Upper lobe of left lung (tissue), 6 donors: ENCODE measurements at regions not wholly inside any gene's neighbourhood (a gene's known extent, or its start where the extent isn't known, plus 50 kb on each side); places are given as distances from the start of the nearest gene placed in this dataset.
A peak's percentile ranks its signal among the peaks of the same experiment; 100 is the strongest.

ENCODE experiments used
- ATAC-seq, 2 donors: fragments of 200-7000 bp; cut with Tn5 transposase; one replicate each; pipeline ENCODE4 v1.9.1; 2022; ENCODE audit warnings: mild to moderate bottlenecking in 2 of 2, moderate library complexity in 2 of 2; ENCODE audit not compliant: low FRiP score in 2 of 2
- DNase-seq, 2 donors: peaks; one replicate each; pipeline ENCODE4 v3.0.0-alpha.2; 2019 to 2020
- H3K27ac ChIP-seq, 4 donors: fragments of 200-600 bp; sonication (generic); one replicate each; pipeline ENCODE4 v1.5.1; 2016 to 2019
- H3K27me3 ChIP-seq, 4 donors: fragments of 200-600 bp; sonication (generic); one replicate each; pipeline ENCODE4 v1.5.1; 2017 to 2019
- H3K36me3 ChIP-seq, 4 donors: fragments of 200-600 bp; sonication (generic); one replicate each; pipeline ENCODE4 v1.5.1; 2016 to 2019
- H3K4me1 ChIP-seq, 4 donors: fragments of 200-600 bp; sonication (generic); one replicate each; pipeline ENCODE4 v1.5.1; 2018 to 2019
- H3K4me3 ChIP-seq, 4 donors: fragments of 200-600 bp; sonication (generic); one replicate each; pipeline ENCODE4 v1.5.1; 2017 to 2019; ENCODE audit warnings: mild to moderate bottlenecking in 2 of 4, moderate library complexity in 1 of 4
- H3K9me3 ChIP-seq, 4 donors: fragments of 200-600 bp; sonication (generic); one replicate each; pipeline ENCODE4 v1.5.1; 2018 to 2019
- CTCF ChIP-seq, 6 experiments: fragments of 450-650 bp in 4 of 6; fragments of 200-600 bp in 2 of 6; sonication (generic) in 2 of 6; IDR thresholded peaks; one replicate each; pipeline ENCODE4 v1.5.1; 2016 to 2019; ENCODE audit warnings: antibody characterized with exemption in 6 of 6
- EP300 ChIP-seq, 4 donors: sonication (generic); formaldehyde crosslinking; IDR thresholded peaks; one replicate each; pipeline ENCODE4 v1.5.1; 2017; ENCODE audit warnings: antibody characterized with exemption in 4 of 4, control low read depth in 2 of 4
- POLR2A ChIP-seq, 4 donors: fragments of 450-650 bp; IDR thresholded peaks; one replicate each; pipeline ENCODE4 v1.5.1; 2016 to 2017; ENCODE audit warnings: antibody characterized with exemption in 4 of 4, mild to moderate bottlenecking in 2 of 4
- POLR2AphosphoS5 ChIP-seq, 2 donors: sonication (generic); formaldehyde crosslinking; IDR thresholded peaks; one replicate each; pipeline ENCODE4 v1.5.1; 2017; ENCODE audit warnings: antibody characterized with exemption in 2 of 2
- WGBS, 2 donors: methylation state at CpG; one replicate each; pipeline ENCODE4 v1.1.5; 2017 to 2018; 5-methylcytosine and 5-hydroxymethylcytosine counted together
- donor health status: DM: no; HTN: no; CAD: no; lungs with moderate emphysema.
- donor health status: DM: no; HTN: yes; CAD: no; lungs with severe emphysema.

- DNase-seq, result no peak
- Histone ChIP-seq H3K9me3 (no peaks in the 10 kb centered on the region), H3K4me3 (no peak overlapping the region), H3K27me3 (no peaks in the 10 kb centered on the region), H3K36me3 (no peaks in the 10 kb centered on the region), H3K4me1 (no peaks in the 10 kb centered on the region), H3K27ac (no peak overlapping the region)
- no peak for ATAC-seq
- TF ChIP-seq EP300 (IDR thresholded peaks at IDR 0.05) (no peak), POLR2A (IDR thresholded peaks at IDR 0.05) (no peak), POLR2AphosphoS5 (IDR thresholded peaks at IDR 0.05) (no peak), CTCF (IDR thresholded peaks at IDR 0.05) (no peak)
- 50 to 60% methylated on average over 1 of the region's 1 CpG for WGBS, 2 donors
These were observed 60.8 kb downstream of the CCNA1 start for GRCh38 chr13:36493046-36493445.

- 69 to 90% methylated on average over 4 of the region's 4 CpGs for WGBS, 2 donors
- H3K9me3 ChIP-seq, result no peaks in the 10 kb centered on the region
- H3K4me3 ChIP-seq, result no peak overlapping the region
- no peaks in the 10 kb centered on the region for H3K36me3 ChIP-seq
- no peaks in the 10 kb centered on the region for H3K27me3 ChIP-seq
- TF ChIP-seq CTCF (IDR thresholded peaks at IDR 0.05) (no peak), EP300 (IDR thresholded peaks at IDR 0.05) (no peak), POLR2A (IDR thresholded peaks at IDR 0.05) (no peak), POLR2AphosphoS5 (IDR thresholded peaks at IDR 0.05) (no peak)
- H3K4me1 ChIP-seq, result no peaks in the 10 kb centered on the region
- ATAC-seq (no peak), DNase-seq (no peak)
- H3K27ac ChIP-seq, result no peak overlapping the region
These were observed 63.1 kb downstream of the CCNA1 start for GRCh38 chr13:36495431-36495830.

GRCh38 chr13:36509369-36509768, 77.1 kb downstream of the CCNA1 start:
- H3K4me1 ChIP-seq, result no peaks in the 10 kb centered on the region
- TF ChIP-seq CTCF (IDR thresholded peaks at IDR 0.05) (peak in 1 of 6 experiments; percentile 5), EP300 (IDR thresholded peaks at IDR 0.05) (no peak)
- DNase-seq (no peak), ATAC-seq (no peak)
- H3K27ac ChIP-seq, result no peak overlapping the region
- 63 to 66% methylated on average over 3 of the region's 3 CpGs for WGBS, 2 donors
- H3K27me3 ChIP-seq, result no peaks in the 10 kb centered on the region
- no peaks in the 10 kb centered on the region for H3K36me3 ChIP-seq
- peaks cover 0 to 3% (median 1%) of the 10 kb centered on the region in 4 donors for H3K9me3 ChIP-seq
- no peak overlapping the region for H3K4me3 ChIP-seq

- Histone ChIP-seq H3K36me3 (no peaks in the 10 kb centered on the region), H3K27ac (no peak overlapping the region), H3K4me3 (no peak overlapping the region), H3K4me1 (no peaks in the 10 kb centered on the region), H3K27me3 (no peaks in the 10 kb centered on the region), H3K9me3 (no peaks in the 10 kb centered on the region)
- WGBS, 2 donors, result 86 to 90% methylated on average over 5 of the region's 5 CpGs
- DNase-seq (no peak), ATAC-seq (no peak)
- TF ChIP-seq POLR2AphosphoS5 (IDR thresholded peaks at IDR 0.05) (no peak), EP300 (IDR thresholded peaks at IDR 0.05) (no peak), POLR2A (IDR thresholded peaks at IDR 0.05) (no peak), CTCF (IDR thresholded peaks at IDR 0.05) (no peak)
These were observed 80.5 kb downstream of the CCNA1 start for GRCh38 chr13:36512771-36513170.

- 52 to 68% methylated on average over 1 of the region's 1 CpG for WGBS, 2 donors
- H3K4me3 ChIP-seq, result no peak overlapping the region
- no peaks in the 10 kb centered on the region for H3K27me3 ChIP-seq
- ATAC-seq, result no peak
- no peaks in the 10 kb centered on the region for H3K36me3 ChIP-seq
- H3K9me3 ChIP-seq, result no peaks in the 10 kb centered on the region
- TF ChIP-seq POLR2A (IDR thresholded peaks at IDR 0.05) (no peak), CTCF (IDR thresholded peaks at IDR 0.05) (no peak), POLR2AphosphoS5 (IDR thresholded peaks at IDR 0.05) (no peak), EP300 (IDR thresholded peaks at IDR 0.05) (no peak)
- H3K4me1 ChIP-seq, result no peaks in the 10 kb centered on the region
- no peak for DNase-seq
- no peak overlapping the region for H3K27ac ChIP-seq
These were observed 81.0 kb downstream of the CCNA1 start for GRCh38 chr13:36513266-36513665.
